ENCODE measurements at regions not wholly inside any gene's neighbourhood (a gene's known extent, or its start where the extent isn't known, plus 50 kb on each side); places are given as distances from the start of the nearest gene placed in this dataset.
A peak's percentile ranks its signal among the peaks of the same experiment; 100 is the strongest.
"Not testable (repeated sequence)": the region's sequence is repeated elsewhere in the genome, so short reads cannot be mapped to it uniquely, and the experiment has no call there.

GRCh38 chr10:46733635-46734261 lies 154.8 kb downstream of the SYT15 start:
- in situ Hi-C loops (cut with HindIII; ENCODE audit: low pct_unique_long_range_greater_than_20kb, low sequenced_read_pairs); DNase-seq (ENCODE audit: low read depth, low spot score): not testable (repeated sequence)

GRCh38 chr10:46734262-46734642 lies 155.3 kb downstream of the SYT15 start:
- in situ Hi-C loops (cut with HindIII; ENCODE audit: low pct_unique_long_range_greater_than_20kb, low sequenced_read_pairs); DNase-seq (ENCODE audit: low read depth, low spot score): not testable (repeated sequence)

DNA sequence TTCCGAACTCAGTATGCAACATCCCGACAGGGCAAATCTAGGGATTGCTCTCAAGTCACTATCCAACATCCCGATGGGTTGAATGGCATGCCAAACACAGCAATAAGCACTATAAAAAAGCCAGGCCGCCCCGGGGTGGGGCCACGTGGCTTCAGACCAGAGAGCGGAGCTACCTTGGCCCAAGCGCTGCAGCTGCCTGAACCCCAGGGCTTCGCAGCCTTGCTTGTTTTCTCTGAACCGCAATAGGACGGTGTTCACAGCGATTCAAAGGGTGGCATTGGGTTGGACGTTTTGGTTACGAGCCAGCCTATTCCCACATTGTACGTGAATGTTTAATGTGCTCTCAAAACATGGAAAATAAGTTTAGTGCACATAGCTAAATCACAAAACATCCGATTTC lies 161.0 kb downstream of the SYT15 start:
- DNase-seq (ENCODE audit: low read depth, low spot score); in situ Hi-C loops (cut with HindIII; ENCODE audit: low pct_unique_long_range_greater_than_20kb, low sequenced_read_pairs): not testable (repeated sequence)

DNA sequence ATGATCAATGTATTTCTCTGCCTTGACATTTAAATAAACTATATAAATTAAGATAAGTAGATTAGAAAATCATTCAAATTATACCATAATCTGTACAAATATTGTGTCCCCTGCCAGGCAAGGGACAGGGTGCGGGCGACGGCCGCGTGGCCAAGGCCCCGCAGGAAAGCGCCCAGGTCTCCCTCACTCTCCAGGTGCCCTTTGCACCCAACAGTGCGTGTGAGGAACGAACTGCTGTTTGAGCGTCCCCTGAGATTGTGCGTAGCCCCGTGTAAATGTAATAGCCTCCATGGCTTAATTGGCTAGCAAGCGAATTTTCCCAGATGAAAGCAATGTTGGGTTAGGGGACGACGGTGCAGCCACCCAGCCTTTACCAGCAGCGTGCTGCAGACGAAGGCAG lies 161.4 kb downstream of the SYT15 start:
- in situ Hi-C loops (cut with HindIII; ENCODE audit: low pct_unique_long_range_greater_than_20kb, low sequenced_read_pairs); DNase-seq (ENCODE audit: low read depth, low spot score): not testable (repeated sequence)

DNA sequence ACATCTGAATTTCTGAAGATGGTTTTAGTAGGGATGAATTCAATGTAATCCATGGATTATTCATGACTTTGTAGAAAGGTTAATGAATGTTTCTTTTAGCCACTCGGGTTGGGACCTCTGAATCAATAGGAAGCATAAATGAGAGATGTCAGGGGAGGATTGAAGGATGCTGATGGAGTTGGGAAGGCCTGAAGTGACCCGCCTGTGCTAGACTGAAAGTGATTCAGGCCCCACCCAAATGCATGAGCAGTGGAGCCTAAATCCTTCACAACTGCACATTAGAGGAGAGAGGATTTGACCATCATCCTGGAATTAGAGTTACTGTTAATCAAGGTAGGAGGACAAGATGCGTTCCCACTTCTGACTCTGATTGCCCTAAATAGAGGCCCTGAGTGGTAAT lies 162.2 kb upstream of the PTPN20 start:
- DNase-seq (ENCODE audit: low read depth, low spot score); in situ Hi-C loops (cut with HindIII; ENCODE audit: low pct_unique_long_range_greater_than_20kb, low sequenced_read_pairs): not testable (repeated sequence)

DNA sequence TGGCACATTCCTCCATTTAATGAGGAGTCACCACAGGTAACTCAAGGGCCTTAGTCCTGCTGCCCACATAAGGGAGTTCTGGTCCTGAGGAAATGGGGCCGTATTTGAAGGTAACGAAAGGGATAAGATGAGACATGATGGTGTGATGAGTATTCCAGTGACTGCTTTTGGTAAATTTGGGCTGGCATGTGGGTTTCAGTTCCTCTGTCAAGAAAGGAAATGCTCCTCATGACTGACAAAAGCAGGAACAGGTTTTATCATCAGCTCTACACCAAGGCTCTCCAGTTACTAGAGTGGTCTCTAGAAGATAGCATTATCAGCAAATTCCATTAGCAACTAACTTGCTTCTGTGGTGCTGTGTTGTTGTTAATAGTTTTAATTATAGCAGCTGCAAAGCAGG lies 161.8 kb upstream of the PTPN20 start:
- in situ Hi-C loops (cut with HindIII; ENCODE audit: low pct_unique_long_range_greater_than_20kb, low sequenced_read_pairs); DNase-seq (ENCODE audit: low read depth, low spot score): not testable (repeated sequence)

DNA sequence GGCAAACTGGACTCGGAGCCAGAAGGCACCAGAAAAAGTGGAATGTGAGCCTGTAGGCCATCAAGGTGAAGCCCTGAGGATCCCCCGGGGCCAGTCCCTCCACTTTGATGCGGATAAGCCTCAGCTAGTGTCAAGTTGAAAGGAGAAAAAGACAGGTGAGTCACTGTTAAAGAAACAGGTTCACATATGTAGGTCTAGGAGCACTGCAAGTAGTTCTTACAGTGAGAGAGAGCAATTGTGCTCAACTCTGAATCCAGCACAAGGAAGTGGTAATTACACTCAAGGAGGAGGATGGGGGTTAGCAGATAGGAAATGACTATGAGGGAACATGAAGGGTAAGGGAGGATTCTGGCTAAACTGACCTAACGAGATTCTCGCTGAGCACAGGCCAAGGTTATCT lies 157.5 kb upstream of the PTPN20 start:
- in situ Hi-C loops (cut with HindIII; ENCODE audit: low pct_unique_long_range_greater_than_20kb, low sequenced_read_pairs); DNase-seq (ENCODE audit: low read depth, low spot score): not testable (repeated sequence)

DNA sequence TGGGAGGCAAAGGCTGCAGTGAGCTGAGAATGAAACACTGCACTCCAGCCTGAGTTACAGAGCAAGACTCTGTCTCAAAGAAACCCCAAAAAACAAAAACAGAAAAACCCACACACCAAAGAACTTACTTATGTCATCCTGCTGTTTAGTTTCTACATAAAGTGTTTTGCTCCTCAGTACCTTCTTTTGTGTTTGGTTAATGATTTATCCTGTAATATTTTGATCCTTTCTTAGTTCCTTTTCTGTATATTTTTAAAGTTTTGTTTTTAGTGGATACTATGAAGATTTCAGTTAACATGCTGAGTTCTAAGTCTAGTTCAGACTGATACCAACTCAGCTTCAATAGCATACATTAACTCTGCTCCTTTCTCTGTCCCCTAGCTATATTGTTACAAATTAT lies 149.8 kb upstream of the PTPN20 start:
- DNase-seq (ENCODE audit: low read depth, low spot score); in situ Hi-C loops (cut with HindIII; ENCODE audit: low pct_unique_long_range_greater_than_20kb, low sequenced_read_pairs): not testable (repeated sequence)

GRCh38 chr10:46768515-46769291 lies 142.5 kb upstream of the PTPN20 start:
- in situ Hi-C loops (cut with HindIII; ENCODE audit: low pct_unique_long_range_greater_than_20kb, low sequenced_read_pairs); DNase-seq (ENCODE audit: low read depth, low spot score): not testable (repeated sequence)

GRCh38 chr10:46773178-46773896 lies 137.9 kb upstream of the PTPN20 start:
- in situ Hi-C loops (cut with HindIII; ENCODE audit: low pct_unique_long_range_greater_than_20kb, low sequenced_read_pairs); DNase-seq (ENCODE audit: low read depth, low spot score): not testable (repeated sequence)

GRCh38 chr10:46773897-46774236 lies 137.4 kb upstream of the PTPN20 start:
- in situ Hi-C loops (cut with HindIII; ENCODE audit: low pct_unique_long_range_greater_than_20kb, low sequenced_read_pairs); DNase-seq (ENCODE audit: low read depth, low spot score): not testable (repeated sequence)

- DNase-seq (ENCODE audit: low read depth, low spot score); in situ Hi-C loops (cut with HindIII; ENCODE audit: low pct_unique_long_range_greater_than_20kb, low sequenced_read_pairs): not testable (repeated sequence)
Observed at GRCh38 chr10:46774366-46774765, 136.9 kb upstream of the PTPN20 start.

DNA sequence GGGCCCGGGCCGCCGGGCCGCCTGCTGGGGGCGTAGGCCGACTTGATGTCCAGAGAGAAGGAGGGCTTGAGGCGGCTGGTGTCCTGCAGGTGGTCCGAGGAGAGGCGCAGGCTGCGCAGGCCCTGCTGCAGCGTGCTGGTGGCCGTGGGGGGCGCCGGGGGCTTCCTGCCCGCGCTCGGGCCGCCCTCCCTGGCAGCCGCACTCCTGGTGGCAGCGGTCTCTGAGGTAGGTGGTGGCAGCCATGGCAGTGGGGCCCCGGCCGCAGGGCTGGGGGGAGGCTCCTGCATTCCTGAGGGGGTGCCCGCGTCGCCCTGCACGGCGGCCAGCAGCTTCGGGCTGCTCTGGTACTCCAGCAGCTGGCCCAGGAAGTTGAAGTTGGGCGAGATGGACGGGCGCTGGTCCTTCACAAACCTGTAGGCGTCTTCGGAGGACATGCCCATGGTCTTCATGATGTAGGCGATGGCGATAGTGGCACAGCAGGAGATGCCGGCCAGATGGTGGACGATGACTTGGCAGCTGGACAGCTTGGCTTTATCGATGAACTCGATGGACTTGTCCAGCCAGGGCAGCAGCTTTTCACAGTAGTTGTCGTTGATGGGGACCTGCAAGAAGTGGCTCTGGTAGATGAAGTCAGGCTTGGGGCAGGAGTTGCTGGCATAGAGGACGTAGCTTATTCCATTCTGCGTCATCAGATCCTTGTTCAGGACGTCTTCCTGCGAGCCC lies 136.1 kb upstream of the PTPN20 start:
- DNase-seq (ENCODE audit: low read depth, low spot score); in situ Hi-C loops (cut with HindIII; ENCODE audit: low pct_unique_long_range_greater_than_20kb, low sequenced_read_pairs): not testable (repeated sequence)

DNA sequence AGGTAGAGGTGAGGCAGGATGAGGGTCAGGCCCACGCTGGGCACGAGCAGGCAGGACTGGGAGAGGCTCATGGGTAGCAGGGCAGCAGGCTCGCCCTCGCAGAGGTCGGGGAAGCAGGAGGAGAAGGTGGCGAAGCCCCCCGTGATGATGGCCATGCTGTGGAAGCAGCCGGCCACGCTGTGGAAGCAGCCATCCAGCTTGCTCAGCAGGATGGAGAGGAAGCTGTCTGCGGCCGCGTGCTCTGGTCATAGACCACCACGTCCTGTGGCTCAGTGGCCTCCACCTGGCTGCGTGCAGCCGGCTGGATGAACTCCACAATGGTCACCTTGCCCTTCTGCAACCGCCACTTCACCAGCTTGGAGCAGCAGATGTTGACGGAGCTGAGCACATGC lies 135.6 kb upstream of the PTPN20 start:
- in situ Hi-C loops (cut with HindIII; ENCODE audit: low pct_unique_long_range_greater_than_20kb, low sequenced_read_pairs) = not testable (repeated sequence)

GRCh38 chr10:46779571-46779970 lies 131.7 kb upstream of the PTPN20 start:
- peak; percentile 1 for DNase-seq (ENCODE audit: low read depth, low spot score)

More for the DNA sequence above, 135.6 kb upstream of the PTPN20 start:
- DNase-seq (ENCODE audit: low read depth, low spot score) = not testable (repeated sequence)

GRCh38 chr10:46780164-46780563 lies 131.1 kb upstream of the PTPN20 start:
- DNase-seq (ENCODE audit: low read depth, low spot score); in situ Hi-C loops (cut with HindIII; ENCODE audit: low pct_unique_long_range_greater_than_20kb, low sequenced_read_pairs): not testable (repeated sequence)

More at GRCh38 chr10:46779571-46779970, 131.7 kb upstream of the PTPN20 start:
- in situ Hi-C loops (cut with HindIII; ENCODE audit: low pct_unique_long_range_greater_than_20kb, low sequenced_read_pairs) = not testable (repeated sequence)

GRCh38 chr10:46781001-46781400 lies 130.2 kb upstream of the PTPN20 start:
- in situ Hi-C loops (cut with HindIII; ENCODE audit: low pct_unique_long_range_greater_than_20kb, low sequenced_read_pairs); DNase-seq (ENCODE audit: low read depth, low spot score): not testable (repeated sequence)

Data from SK-MEL-5 (cell line).